ENCODE measurements at regions not wholly inside any gene's neighbourhood (a gene's known extent, or its start where the extent isn't known, plus 50 kb on each side); places are given as distances from the start of the nearest gene placed in this dataset.

GRCh38 chr1:58976294-58976693, 192.4 kb upstream of the JUN start:
- TF ChIP-seq ZNF274 (IDR thresholded peaks at IDR 0.05; ENCODE audit: low read depth, low read length), result no peak
- no peak for TF ChIP-seq SUZ12 (IDR thresholded peaks at IDR 0.05; ENCODE audit: extremely low read depth, insufficient read depth, insufficient read length)
